Heart left ventricle (tissue), 16 donors: ENCODE measurements at regions not wholly inside any gene's neighbourhood (a gene's known extent, or its start where the extent isn't known, plus 50 kb on each side); places are given as distances from the start of the nearest gene placed in this dataset.
A peak's percentile ranks its signal among the peaks of the same experiment; 100 is the strongest.
"Not testable (repeated sequence)": the region's sequence is repeated elsewhere in the genome, so short reads cannot be mapped to it uniquely, and the experiment has no call there.

Source experiments
- ATAC-seq, 4 donors: fragments of 200-7000 bp; cut with Tn5 transposase; one replicate each; pipeline ENCODE4 v1.9.1; 2020 to 2022; ENCODE audit warnings: moderate library complexity in 4 of 4, mild to moderate bottlenecking in 3 of 4, moderate number of reproducible peaks in 1 of 4
- DNase-seq, 5 donors: peaks; one replicate each; pipeline ENCODE4 v3.0.0-alpha.2; 2020
- H3K27ac ChIP-seq, 12 donors: fragments of 200-600 bp; sonication (generic) in 4 of 12; one replicate each; pipeline versions ENCODE4 v1.5.0 to v1.8.0; 2016 to 2022; ENCODE audit warnings: mild to moderate bottlenecking in 2 of 12
- H3K27me3 ChIP-seq, 9 donors: fragments of 200-600 bp; sonication (generic) in 2 of 9; one replicate each; pipeline versions ENCODE4 v1.5.1 to v1.8.0; 2016 to 2022; ENCODE audit warnings: mild to moderate bottlenecking in 3 of 9
- H3K36me3 ChIP-seq, 9 donors: fragments of 200-600 bp; sonication (generic) in 2 of 9; one replicate each; pipeline versions ENCODE4 v1.5.0 to v1.8.0; 2018 to 2022; ENCODE audit warnings: mild to moderate bottlenecking in 2 of 9
- H3K4me1 ChIP-seq, 12 donors: fragments of 200-600 bp; sonication (generic) in 4 of 12; one replicate each; pipeline versions ENCODE4 v1.5.0 to v1.8.0; 2016 to 2022; ENCODE audit warnings: mild to moderate bottlenecking in 3 of 12
- H3K4me3 ChIP-seq, 12 donors: fragments of 200-600 bp; sonication (generic) in 4 of 12; one replicate each; pipeline versions ENCODE4 v1.5.0 to v1.8.0; 2017 to 2022; ENCODE audit warnings: mild to moderate bottlenecking in 9 of 12, moderate library complexity in 4 of 12
- H3K9me3 ChIP-seq, 12 donors: fragments of 200-600 bp; sonication (generic) in 4 of 12; one replicate each; pipeline versions ENCODE4 v1.5.0 to v1.8.0; 2016 to 2022; ENCODE audit warnings: mild to moderate bottlenecking in 1 of 12
- POLR2A ChIP-seq, 2 donors: fragments of 450-650 bp; IDR thresholded peaks; one replicate each; pipeline ENCODE4 v1.6.1; 2017; ENCODE audit warnings: antibody characterized with exemption in 2 of 2, mild to moderate bottlenecking in 2 of 2, moderate library complexity in 2 of 2
- WGBS, 4 donors: extraction: QIAGEN DNeasy Blood & Tissue Kit in 2 of 4; methylation state at CpG; one replicate each; pipeline versions ENCODE4 v1.1.5 to v1.1.7; 2013 to 2018; 5-methylcytosine and 5-hydroxymethylcytosine counted together
- intact Hi-C, 10 donors: fragments of 100-400 bp; cut with DNase I; formaldehyde crosslinking; loops; one replicate each; pipeline versions ENCODE4 v1.11.1 to v1.14.2; 2022
- TF ChIP-seq, protein P1 (sequence below), 12 donors: fragments of 200-600 bp; sonication (generic) in 4 of 12; IDR thresholded peaks; one replicate each; pipeline versions ENCODE4 v1.5.0 to v1.8.0; 2018 to 2022; ENCODE audit warnings: antibody characterized with exemption in 12 of 12, mild to moderate bottlenecking in 5 of 12
- donor health status: ischemic (EF 13 %, LVEDD 7.1; RV severe dilation, severe dysfunction).
- donor health status: healthy with polysubstance abuse.
- donor health status: DM: no; HTN: yes; CAD: no.
- donor health status: DM: no; HTN: no; CAD: no.
- donor health status: ischemic (EF 25% LVEDD 6.9; RV normal size, moderate dysfunction).
- donor health status: ischemic (EF 25% LVEDD 5.7; RV mildly dilated, moderate dysfunction).
- donor health status: healthy.
- donor health status: DM: yes; HTN: yes; CAD: no.
- donor health status: ischemic (EF 35%, LVEDD 5.7; RV mildly dilated, moderate dysfunction).
- donor health status: nonischemic (EF 11% LVEDD 7.7; RV severe dilation, severe dysfunction).
- donor health status: DM: yes; HTN: yes; CAD: no.
- donor health status: PGD.
- donor health status: ischemic (EF 29% LVEDD 5.4; RV normal size, mild dysfunction).
- donor health status: nonischemic (EF 23%, LVEDD 6.1; RV moderate dilation, normal function).

DNA sequence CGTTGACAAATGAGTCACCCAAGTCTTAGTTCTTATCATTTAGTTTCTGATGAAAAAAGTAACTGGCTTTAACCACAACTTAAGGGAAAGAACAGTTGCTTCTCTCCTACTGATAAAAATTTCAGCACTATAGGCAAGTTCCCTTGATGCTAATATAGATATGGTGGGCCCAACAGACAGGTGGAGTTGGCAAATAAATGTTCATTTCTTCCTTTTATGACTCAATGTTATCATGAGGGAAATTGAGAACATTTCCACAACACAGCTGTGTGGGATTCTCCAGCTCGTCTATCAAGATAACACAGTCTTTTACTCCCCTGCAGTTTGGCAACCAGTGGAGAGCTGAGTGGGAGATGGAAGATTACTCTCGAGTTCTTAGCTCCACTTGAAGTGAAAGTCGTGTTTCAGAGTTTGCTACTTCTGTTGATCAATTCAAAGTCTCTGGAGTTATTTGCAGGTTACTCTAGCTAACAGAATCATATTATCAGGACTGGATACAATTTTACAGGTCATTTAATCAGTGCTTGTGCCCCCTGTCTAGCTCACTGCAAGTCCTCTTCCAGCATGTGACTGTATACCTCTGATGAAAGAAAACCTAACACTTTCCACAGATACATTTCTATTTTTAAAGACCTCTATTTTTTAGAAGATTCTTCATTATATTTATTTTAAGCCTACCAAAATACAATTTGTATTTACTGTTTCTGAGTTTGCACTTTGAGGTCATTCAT, 270.6 kb upstream of the GK2 start:
- WGBS, 4 donors: 31 to 35% (median 34%) methylated on average over 4 of the region's 4 CpGs
- no peaks in the 10 kb centered on the region for H3K4me1 ChIP-seq
- no peaks in the 10 kb centered on the region for H3K27me3 ChIP-seq
- no peak for TF ChIP-seq POLR2A (IDR thresholded peaks at IDR 0.05)
- TF ChIP-seq, protein P1, sequence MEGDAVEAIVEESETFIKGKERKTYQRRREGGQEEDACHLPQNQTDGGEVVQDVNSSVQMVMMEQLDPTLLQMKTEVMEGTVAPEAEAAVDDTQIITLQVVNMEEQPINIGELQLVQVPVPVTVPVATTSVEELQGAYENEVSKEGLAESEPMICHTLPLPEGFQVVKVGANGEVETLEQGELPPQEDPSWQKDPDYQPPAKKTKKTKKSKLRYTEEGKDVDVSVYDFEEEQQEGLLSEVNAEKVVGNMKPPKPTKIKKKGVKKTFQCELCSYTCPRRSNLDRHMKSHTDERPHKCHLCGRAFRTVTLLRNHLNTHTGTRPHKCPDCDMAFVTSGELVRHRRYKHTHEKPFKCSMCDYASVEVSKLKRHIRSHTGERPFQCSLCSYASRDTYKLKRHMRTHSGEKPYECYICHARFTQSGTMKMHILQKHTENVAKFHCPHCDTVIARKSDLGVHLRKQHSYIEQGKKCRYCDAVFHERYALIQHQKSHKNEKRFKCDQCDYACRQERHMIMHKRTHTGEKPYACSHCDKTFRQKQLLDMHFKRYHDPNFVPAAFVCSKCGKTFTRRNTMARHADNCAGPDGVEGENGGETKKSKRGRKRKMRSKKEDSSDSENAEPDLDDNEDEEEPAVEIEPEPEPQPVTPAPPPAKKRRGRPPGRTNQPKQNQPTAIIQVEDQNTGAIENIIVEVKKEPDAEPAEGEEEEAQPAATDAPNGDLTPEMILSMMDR (IDR thresholded peaks at IDR 0.05): no peak
- no peak overlapping the region for H3K4me3 ChIP-seq
- no peak overlapping the region for H3K27ac ChIP-seq
- intact Hi-C loops: no loop called here
- no peaks in the 10 kb centered on the region for H3K36me3 ChIP-seq
- ATAC-seq (peak; percentile 32 to 87 (median 58)), DNase-seq (peak in 1 of 5 donors; percentile 22)
- peaks cover 0 to 1% (median 0%) of the 10 kb centered on the region in 12 donors for H3K9me3 ChIP-seq

DNA sequence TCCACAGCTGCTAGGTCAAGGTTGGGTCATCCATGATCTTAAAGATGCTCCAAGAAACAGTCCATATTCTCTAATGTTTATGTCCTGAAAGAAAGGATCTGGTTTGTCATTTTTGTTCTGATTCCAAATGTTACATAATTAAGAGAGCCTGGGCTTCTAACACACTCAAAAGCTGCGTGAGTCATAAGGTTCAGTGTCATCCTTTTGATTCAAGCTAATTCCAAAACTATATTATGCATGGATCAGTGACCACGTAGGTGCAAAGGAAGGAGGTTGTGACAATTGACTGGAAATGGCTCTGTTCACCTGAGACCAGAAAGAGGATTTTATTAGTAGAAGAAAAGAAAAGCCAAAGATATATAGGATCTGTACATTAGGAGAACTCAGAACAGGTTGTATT, 268.7 kb upstream of the GK2 start:
- intact Hi-C loops: no loop called here
- Histone ChIP-seq H3K36me3 (no peaks in the 10 kb centered on the region), H3K4me3 (no peak overlapping the region), H3K4me1 (no peaks in the 10 kb centered on the region), H3K9me3 (peaks cover 0 to 21% (median 8%) of the 10 kb centered on the region in 12 donors), H3K27me3 (no peaks in the 10 kb centered on the region), H3K27ac (no peak overlapping the region)
- 76 to 88% (median 81%) methylated on average over 2 of the region's 2 CpGs for WGBS, 4 donors
- TF ChIP-seq POLR2A (IDR thresholded peaks at IDR 0.05): no peak
- TF ChIP-seq, protein P1 (IDR thresholded peaks at IDR 0.05): no peak
- DNase-seq (no peak), ATAC-seq (no peak)

- H3K4me3 ChIP-seq, H3K4me1 ChIP-seq, DNase-seq, H3K36me3 ChIP-seq, H3K27ac ChIP-seq, H3K27me3 ChIP-seq, intact Hi-C loops, ATAC-seq: not testable (repeated sequence)
- H3K9me3 ChIP-seq: peaks cover 0 to 36% (median 11%) of the 10 kb centered on the region in 12 donors
- 91 to 95% (median 94%) methylated on average over 4 of the region's 4 CpGs for WGBS, 4 donors
Measured at GRCh38 chr4:79674906-79675305, 266.9 kb upstream of the GK2 start.

DNA sequence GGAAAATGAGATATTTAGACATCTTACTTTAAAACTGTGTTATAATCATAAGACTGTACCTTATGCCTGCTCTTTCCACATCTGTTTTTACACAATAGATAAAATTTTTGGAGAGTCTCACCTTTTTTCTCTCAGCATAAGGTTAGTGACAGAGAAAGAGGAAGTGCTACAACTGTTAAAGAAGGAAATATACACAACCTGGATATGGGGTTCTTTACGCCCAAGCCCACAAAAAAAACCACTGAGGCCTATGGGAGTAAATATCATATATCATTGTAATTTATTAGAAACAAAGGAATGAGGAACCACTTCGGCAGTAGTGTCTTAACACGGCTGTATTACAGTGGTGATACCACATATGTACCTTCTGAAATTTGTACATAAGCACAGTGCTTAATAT, 265.9 kb upstream of the GK2 start:
- 77 to 86% (median 83%) methylated on average over 3 of the region's 3 CpGs for WGBS, 4 donors
- Histone ChIP-seq H3K9me3 (peaks cover 0 to 46% (median 12%) of the 10 kb centered on the region in 12 donors), H3K4me3 (no peak overlapping the region), H3K4me1 (no peaks in the 10 kb centered on the region), H3K36me3 (no peaks in the 10 kb centered on the region), H3K27me3 (no peaks in the 10 kb centered on the region), H3K27ac (no peak overlapping the region)
- DNase-seq (no peak), ATAC-seq (no peak)
- intact Hi-C loops: no loop called here
- TF ChIP-seq, protein P1 (IDR thresholded peaks at IDR 0.05): no peak
- TF ChIP-seq POLR2A (IDR thresholded peaks at IDR 0.05): no peak

DNA sequence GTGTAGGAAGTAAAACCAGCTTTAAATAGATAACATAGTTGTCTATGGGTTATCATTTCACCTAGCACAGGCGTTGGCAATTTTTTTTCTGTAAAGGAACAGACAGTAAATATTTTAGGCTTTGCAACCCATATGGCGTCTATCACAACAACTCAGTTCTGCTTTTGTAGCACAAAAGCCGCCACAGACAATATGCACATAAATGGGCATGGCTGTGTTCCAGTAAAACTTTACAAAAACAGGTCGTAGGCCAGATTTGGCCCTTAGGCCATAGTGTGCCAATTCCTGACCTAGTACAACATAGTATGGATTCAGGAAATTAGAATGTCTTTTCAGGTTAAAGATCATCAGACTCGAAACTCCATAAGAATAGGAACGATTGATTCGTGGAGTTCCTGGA, 265.3 kb upstream of the GK2 start:
- TF ChIP-seq, protein P1 (IDR thresholded peaks at IDR 0.05): no peak
- TF ChIP-seq POLR2A (IDR thresholded peaks at IDR 0.05): no peak
- 58 to 71% (median 62%) methylated on average over 7 of the region's 7 CpGs for WGBS, 4 donors
- H3K36me3 ChIP-seq: no peaks in the 10 kb centered on the region
- DNase-seq (no peak), ATAC-seq (no peak)
- intact Hi-C loops: no loop called here
- no peaks in the 10 kb centered on the region for H3K27me3 ChIP-seq
- no peak overlapping the region for H3K4me3 ChIP-seq
- no peaks in the 10 kb centered on the region for H3K4me1 ChIP-seq
- H3K27ac ChIP-seq: no peak overlapping the region
- peaks cover 0 to 52% (median 12%) of the 10 kb centered on the region in 12 donors for H3K9me3 ChIP-seq
